Transverse colon (tissue), 4 donors: ENCODE measurements at regions not wholly inside any gene's neighbourhood (a gene's known extent, or its start where the extent isn't known, plus 50 kb on each side); places are given as distances from the start of the nearest gene placed in this dataset.

Experiments
- DNase-seq: peaks from one replicate; pipeline ENCODE4 v3.0.0-alpha.2; 2019
- H3K27ac ChIP-seq, 4 donors: fragments of 200-600 bp; sonication (generic); 2 replicates each; pipeline ENCODE4 v1.5.1; 2016 to 2018; ENCODE audit warnings: inconsistent platforms in 4 of 4
- H3K27me3 ChIP-seq: fragments of 200-600 bp; sonication (generic); 2 replicates; pipeline ENCODE4 v1.5.1; 2017; ENCODE audit warnings: inconsistent platforms
- H3K36me3 ChIP-seq, 4 donors: fragments of 200-600 bp; sonication (generic); 2 replicates each; pipeline ENCODE4 v1.5.1; 2017 to 2019; ENCODE audit warnings: inconsistent platforms in 4 of 4
- H3K4me1 ChIP-seq, 4 donors: fragments of 200-600 bp; sonication (generic); 2 replicates each; pipeline ENCODE4 v1.5.1; 2017 to 2020; ENCODE audit warnings: inconsistent platforms in 4 of 4
- H3K4me3 ChIP-seq, 4 donors: fragments of 200-600 bp; sonication (generic); 1 replicate in 1 of 4; 2 replicates in 3 of 4; pipeline versions ENCODE4 v1.5.1 to v1.6.1; 2017 to 2019; ENCODE audit warnings: inconsistent platforms in 4 of 4
- H3K9me3 ChIP-seq, 2 donors: fragments of 200-600 bp; sonication (generic); 2 replicates each; pipeline ENCODE4 v1.5.1; 2017 to 2019; ENCODE audit warnings: inconsistent platforms in 2 of 2
- CTCF ChIP-seq, 5 experiments: fragments of 200-600 bp in 3 of 5; fragments of 450-650 bp in 2 of 5; sonication (generic) in 3 of 5; IDR thresholded peaks; 1 replicate in 2 of 5; 2 replicates in 3 of 5; pipeline ENCODE4 v1.5.1; 2016 to 2017; ENCODE audit warnings: antibody characterized with exemption in 5 of 5, inconsistent platforms in 3 of 5, mild to moderate bottlenecking in 2 of 5, moderate library complexity in 1 of 5
- EP300 ChIP-seq: sonication (generic); formaldehyde crosslinking; IDR thresholded peaks from one replicate; pipeline ENCODE4 v1.6.1; 2017; ENCODE audit warnings: antibody characterized with exemption, low read depth
- POLR2A ChIP-seq: fragments of 450-650 bp; IDR thresholded peaks from one replicate; pipeline ENCODE4 v1.6.1; 2016; ENCODE audit warnings: antibody characterized with exemption, mild to moderate bottlenecking, moderate library complexity
- POLR2AphosphoS5 ChIP-seq, 3 donors: sonication (generic); formaldehyde crosslinking; IDR thresholded peaks; one replicate each; pipeline ENCODE4 v1.6.1; 2016; ENCODE audit warnings: antibody characterized with exemption in 3 of 3
- WGBS, 2 donors: methylation state at CpG; one replicate each; pipeline ENCODE4 v1.1.5; 2018; ENCODE audit warnings: low coverage in 1 of 2; 5-methylcytosine and 5-hydroxymethylcytosine counted together
- in situ Hi-C, 4 donors: fragments of 200-750 bp; cut with MboI; loops; one replicate each; pipeline versions ENCODE4 v1.15.0 to v1.15.1; 2017; ENCODE audit warnings: low sequenced_read_pairs in 3 of 4, low pct_ligation_motif_present in 1 of 4, low pct_unique_long_range_greater_than_20kb in 1 of 4
- intact Hi-C: fragments of 100-400 bp; cut with DNase I; formaldehyde crosslinking; loops from one replicate; pipeline ENCODE4 v1.15.1; 2023; ENCODE audit warnings: low total_unique reads

DNA sequence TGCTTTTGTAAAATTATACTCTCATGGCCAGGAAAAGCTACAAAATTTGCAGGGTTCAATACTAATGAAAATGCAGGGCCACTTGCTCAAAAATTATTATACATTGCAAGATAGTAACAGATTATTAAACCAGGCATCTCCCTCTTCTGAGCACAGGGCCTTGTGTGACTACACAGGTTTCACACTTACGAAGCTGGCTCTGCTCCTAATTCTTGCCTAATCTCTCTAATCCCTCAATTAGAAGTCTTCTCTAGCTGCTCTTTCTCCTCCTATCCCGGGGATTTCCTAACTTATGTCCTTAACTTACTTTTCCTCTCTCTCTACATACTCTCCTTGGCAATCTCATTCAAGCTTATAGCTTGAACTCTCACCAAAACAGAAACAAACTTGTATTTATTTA, 168.3 kb downstream of the AREG start:
- DNase-seq = no peak
- Histone ChIP-seq H3K4me1 (no peaks in the 10 kb centered on the region), H3K9me3 (no peaks in the 10 kb centered on the region), H3K36me3 (no peaks in the 10 kb centered on the region), H3K27me3 (no peaks in the 10 kb centered on the region), H3K27ac (no peak overlapping the region), H3K4me3 (no peak overlapping the region)
- intact Hi-C loops (no loop called here), in situ Hi-C loops (no loop called here)
- no peak for TF ChIP-seq POLR2A
- TF ChIP-seq POLR2AphosphoS5 (IDR thresholded peaks at IDR 0.05) = no peak
- no peak for TF ChIP-seq EP300
- TF ChIP-seq CTCF (IDR thresholded peaks at IDR 0.05) = no peak
- WGBS, 2 donors = 71 to 90% methylated on average over 2 of the region's 2 CpGs

GRCh38 chr4:74615411-74615810, 170.5 kb downstream of the AREG start:
- WGBS, 2 donors = 60% methylated on average over 2 of the region's 2 CpGs; no CpG with 5 or more reads in 1 of the 2 donors

GRCh38 chr4:74618166-74618565, 173.2 kb downstream of the AREG start:
- Histone ChIP-seq H3K27ac (no peak overlapping the region), H3K9me3 (no peaks in the 10 kb centered on the region), H3K4me3 (no peak overlapping the region), H3K4me1 (peaks cover 0 to 4% (median under 1%) of the 10 kb centered on the region in 4 donors), H3K36me3 (no peaks in the 10 kb centered on the region), H3K27me3 (no peaks in the 10 kb centered on the region)
- in situ Hi-C loops = no loop called here
- TF ChIP-seq POLR2A (no peak), EP300 (no peak), POLR2AphosphoS5 (IDR thresholded peaks at IDR 0.05) (no peak), CTCF (IDR thresholded peaks at IDR 0.05) (no peak)
- intact Hi-C loops = no loop called here
- 85% methylated on average over 1 of the region's 1 CpG for WGBS, 2 donors
- no peak for DNase-seq

More at GRCh38 chr4:74615411-74615810, 170.5 kb downstream of the AREG start:
- in situ Hi-C loops = no loop called here
- intact Hi-C loops = no loop called here
- no peaks in the 10 kb centered on the region for H3K27me3 ChIP-seq
- H3K4me1 ChIP-seq = no peaks in the 10 kb centered on the region
- no peak overlapping the region for H3K4me3 ChIP-seq
- H3K36me3 ChIP-seq = no peaks in the 10 kb centered on the region
- TF ChIP-seq EP300 = no peak
- TF ChIP-seq POLR2AphosphoS5 (IDR thresholded peaks at IDR 0.05) = no peak
- no peak for TF ChIP-seq CTCF (IDR thresholded peaks at IDR 0.05)
- no peak for TF ChIP-seq POLR2A
- H3K9me3 ChIP-seq = no peaks in the 10 kb centered on the region
- DNase-seq = no peak
- H3K27ac ChIP-seq = no peak overlapping the region

DNA sequence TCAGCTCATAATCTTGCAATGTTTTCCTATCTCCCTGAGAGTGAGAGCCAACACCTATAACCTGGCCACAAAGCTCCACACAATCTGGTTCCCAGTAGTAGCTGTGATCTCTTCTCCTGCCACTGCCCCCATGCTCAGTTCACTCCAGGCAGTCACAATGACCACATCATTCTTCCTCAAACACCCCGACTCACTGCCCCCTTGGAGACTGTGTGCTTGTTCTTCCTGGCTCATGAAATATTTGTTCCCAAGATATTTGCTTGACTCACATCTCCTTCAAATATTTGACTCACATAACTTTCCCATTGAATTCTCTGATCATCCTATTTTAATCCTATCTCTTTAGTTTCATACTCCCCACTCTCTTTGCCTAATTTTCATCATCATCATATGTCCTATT, 173.7 kb downstream of the AREG start:
- Histone ChIP-seq H3K4me3 (no peak overlapping the region), H3K4me1 (peaks cover 0 to 9% (median 2%) of the 10 kb centered on the region in 4 donors), H3K36me3 (no peaks in the 10 kb centered on the region), H3K27me3 (no peaks in the 10 kb centered on the region), H3K27ac (no peak overlapping the region), H3K9me3 (no peaks in the 10 kb centered on the region)
- intact Hi-C loops (no loop called here), in situ Hi-C loops (no loop called here)
- no peak for TF ChIP-seq POLR2A
- no peak for TF ChIP-seq POLR2AphosphoS5 (IDR thresholded peaks at IDR 0.05)
- TF ChIP-seq CTCF (IDR thresholded peaks at IDR 0.05) = no peak
- TF ChIP-seq EP300 = no peak
- WGBS, 2 donors = 57 to 81% methylated on average over 1 of the region's 1 CpG
- no peak for DNase-seq
